ENCODE measurements at regions not wholly inside any gene's neighbourhood (a gene's known extent, or its start where the extent isn't known, plus 50 kb on each side); places are given as distances from the start of the nearest gene placed in this dataset.

GRCh38 chr13:36606060-36606459 is 67.8 kb upstream of the SERTM1 start:
- dilution Hi-C loops (cut with MboI; ENCODE audit: extremely low pct_ligation_motif_present, low sequenced_read_pairs) (no loop called here), intact Hi-C loops (cut with micrococcal nuclease) (no loop called here)
- H3K4me2 ChIP-seq (ENCODE audit: insufficient read depth, low read length), result no peak overlapping the region
- no peak overlapping the region for H2AFZ ChIP-seq (ENCODE audit: low read depth, low read length)
- CTCF ChIA-PET, result interaction anchor here (1.2 to 1.8 kb wide), 2 partner anchors 67 to 130 kb away, joined by 3 to 4 read pairs; no protein-coding TSS in a partner anchor
- H3K36me3 ChIP-seq (ENCODE audit: control insufficient read depth in 2 of 2, extremely low read depth in 1 of 2, insufficient read depth in 2 of 2, low read length in 2 of 2), result no peaks in the 10 kb centered on the region
- TF ChIP-seq EZH2 (IDR thresholded peaks at IDR 0.05; ENCODE audit: borderline replicate concordance, low read depth, low read length, severe bottlenecking) (no peak), POLR2A (IDR thresholded peaks at IDR 0.05; ENCODE audit: low read depth, low read length) (no peak), MYC (IDR thresholded peaks at IDR 0.05; ENCODE audit: low read depth, low read length) (no peak), GATA2 (IDR thresholded peaks at IDR 0.05; ENCODE audit: insufficient read depth, insufficient read length, low read depth, low read length) (no peak), POLR2AphosphoS5 (IDR thresholded peaks at IDR 0.05; ENCODE audit: insufficient read depth, low read depth, low read length) (no peak), JUN (IDR thresholded peaks at IDR 0.05; ENCODE audit: borderline replicate concordance, insufficient read depth, insufficient read length, low read depth) (no peak), FOS (IDR thresholded peaks at IDR 0.05; ENCODE audit: borderline replicate concordance, insufficient read depth, low read length) (no peak)
- TF ChIP-seq, protein P1, sequence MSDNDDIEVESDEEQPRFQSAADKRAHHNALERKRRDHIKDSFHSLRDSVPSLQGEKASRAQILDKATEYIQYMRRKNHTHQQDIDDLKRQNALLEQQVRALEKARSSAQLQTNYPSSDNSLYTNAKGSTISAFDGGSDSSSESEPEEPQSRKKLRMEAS (IDR thresholded peaks at IDR 0.05; ENCODE audit: insufficient read depth, insufficient read length), result no peak
- TF ChIP-seq, protein P2, sequence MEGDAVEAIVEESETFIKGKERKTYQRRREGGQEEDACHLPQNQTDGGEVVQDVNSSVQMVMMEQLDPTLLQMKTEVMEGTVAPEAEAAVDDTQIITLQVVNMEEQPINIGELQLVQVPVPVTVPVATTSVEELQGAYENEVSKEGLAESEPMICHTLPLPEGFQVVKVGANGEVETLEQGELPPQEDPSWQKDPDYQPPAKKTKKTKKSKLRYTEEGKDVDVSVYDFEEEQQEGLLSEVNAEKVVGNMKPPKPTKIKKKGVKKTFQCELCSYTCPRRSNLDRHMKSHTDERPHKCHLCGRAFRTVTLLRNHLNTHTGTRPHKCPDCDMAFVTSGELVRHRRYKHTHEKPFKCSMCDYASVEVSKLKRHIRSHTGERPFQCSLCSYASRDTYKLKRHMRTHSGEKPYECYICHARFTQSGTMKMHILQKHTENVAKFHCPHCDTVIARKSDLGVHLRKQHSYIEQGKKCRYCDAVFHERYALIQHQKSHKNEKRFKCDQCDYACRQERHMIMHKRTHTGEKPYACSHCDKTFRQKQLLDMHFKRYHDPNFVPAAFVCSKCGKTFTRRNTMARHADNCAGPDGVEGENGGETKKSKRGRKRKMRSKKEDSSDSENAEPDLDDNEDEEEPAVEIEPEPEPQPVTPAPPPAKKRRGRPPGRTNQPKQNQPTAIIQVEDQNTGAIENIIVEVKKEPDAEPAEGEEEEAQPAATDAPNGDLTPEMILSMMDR (IDR thresholded peaks at IDR 0.05; ENCODE audit: extremely low read depth in 1 of 2, insufficient read depth in 1 of 2, low read depth in 1 of 2, low read length in 2 of 2), result no peak
- no peak for FAIRE-seq
- DNase-seq (ENCODE audit: low read depth, low spot score), result no peak
- no peaks in the 10 kb centered on the region for H3K79me2 ChIP-seq (ENCODE audit: control insufficient read depth, insufficient read depth, low read length)
- BruUV-seq (replicated peaks), result no TSS peak
- peaks cover 0 to 1% of the 10 kb centered on the region in 2 experiments for H3K27me3 ChIP-seq (ENCODE audit: control insufficient read depth in 2 of 2, insufficient read depth in 2 of 2, low read length in 2 of 2)
- no peaks in the 10 kb centered on the region for H3K9me1 ChIP-seq (replicated peaks; ENCODE audit: control insufficient read depth, extremely low read depth, insufficient read depth, low read length)
- H3K4me1 ChIP-seq (ENCODE audit: control insufficient read depth, extremely low read depth, insufficient read depth, low read length), result no peaks in the 10 kb centered on the region
- no peak overlapping the region for H3K27ac ChIP-seq (ENCODE audit: insufficient read depth, low read depth, low read length)
- H3K9me3 ChIP-seq (replicated peaks; ENCODE audit: control insufficient read depth, insufficient read depth, low read length), result no peaks in the 10 kb centered on the region
- no peaks in the 10 kb centered on the region for H4K20me1 ChIP-seq (replicated peaks; ENCODE audit: control insufficient read depth, extremely low read depth, insufficient read depth, low read length)
- no peak overlapping the region for H3K4me3 ChIP-seq (replicated peaks in 1 of 3; ENCODE audit: insufficient read depth in 1 of 3, low read depth in 1 of 3, low read length in 3 of 3)
- no peak overlapping the region for H3K9ac ChIP-seq (replicated peaks; ENCODE audit: extremely low read depth, insufficient read depth, low read length)
- POLR2A ChIA-PET, result no interaction called here
